Inferior parietal cortex (tissue), 1 donor: ENCODE measurements at regions not wholly inside any gene's neighbourhood (a gene's known extent, or its start where the extent isn't known, plus 50 kb on each side); places are given as distances from the start of the nearest gene placed in this dataset.

Experiments used
- DNase-seq: peaks from one replicate; pipeline ENCODE4 v3.0.0-alpha.2; 2016; ENCODE audit errors: extremely low spot score

- no peak for DNase-seq
Observed at GRCh38 chrX:68927178-68927577, 98.4 kb downstream of the EFNB1 start.

GRCh38 chrX:68923147-68923546 lies 94.3 kb downstream of the EFNB1 start:
- DNase-seq, result no peak

- DNase-seq, result no peak
Observed at GRCh38 chrX:68922013-68922412, 93.2 kb downstream of the EFNB1 start.

GRCh38 chrX:68920561-68920960 lies 91.7 kb downstream of the EFNB1 start:
- no peak for DNase-seq

- no peak for DNase-seq
Observed at GRCh38 chrX:68919707-68920106, 90.9 kb downstream of the EFNB1 start.

- DNase-seq, result no peak
Observed at GRCh38 chrX:68918202-68918601, 89.4 kb downstream of the EFNB1 start.

GRCh38 chrX:68917799-68918198 lies 89.0 kb downstream of the EFNB1 start:
- no peak for DNase-seq

- DNase-seq, result no peak
Observed at GRCh38 chrX:68916891-68917290, 88.1 kb downstream of the EFNB1 start.

GRCh38 chrX:68915778-68916177 lies 87.0 kb downstream of the EFNB1 start:
- DNase-seq, result no peak

GRCh38 chrX:68914479-68914946 lies 85.7 kb downstream of the EFNB1 start:
- no peak for DNase-seq

- no peak for DNase-seq
Observed at GRCh38 chrX:68913249-68913547, 84.4 kb downstream of the EFNB1 start.

- no peak for DNase-seq
Observed at GRCh38 chrX:68912113-68912512, 83.3 kb downstream of the EFNB1 start.

GRCh38 chrX:68910731-68911428 lies 82.1 kb downstream of the EFNB1 start:
- no peak for DNase-seq

GRCh38 chrX:68909945-68910344 lies 81.1 kb downstream of the EFNB1 start:
- DNase-seq, result no peak

GRCh38 chrX:68908071-68908470 lies 79.2 kb downstream of the EFNB1 start:
- no peak for DNase-seq

- DNase-seq, result no peak
Observed at GRCh38 chrX:68902706-68903504, 74.1 kb downstream of the EFNB1 start.

- DNase-seq, result no peak
Observed at GRCh38 chrX:68901519-68901918, 72.7 kb downstream of the EFNB1 start.

GRCh38 chrX:68898598-68898997 lies 69.8 kb downstream of the EFNB1 start:
- DNase-seq, result no peak

GRCh38 chrX:68897118-68897945 lies 68.5 kb downstream of the EFNB1 start:
- DNase-seq, result no peak

GRCh38 chrX:68896581-68896980 lies 67.8 kb downstream of the EFNB1 start:
- DNase-seq, result no peak

GRCh38 chrX:68895778-68896177 lies 67.0 kb downstream of the EFNB1 start:
- no peak for DNase-seq

- DNase-seq, result peak; percentile 3
Observed at GRCh38 chrX:68895341-68895755, 66.5 kb downstream of the EFNB1 start.
